ENCODE measurements at regions not wholly inside any gene's neighbourhood (a gene's known extent, or its start where the extent isn't known, plus 50 kb on each side); places are given as distances from the start of the nearest gene placed in this dataset.

- no peak for DNase-seq
Measured at GRCh38 chr15:88378188-88378637, 89.0 kb downstream of the MRPL46 start.

GRCh38 chr15:88377509-88377908 is 89.7 kb downstream of the MRPL46 start:
- no peak for DNase-seq

- no peak for DNase-seq
Measured at GRCh38 chr15:88376574-88377174, 90.5 kb downstream of the MRPL46 start.

GRCh38 chr15:88375234-88375927 is 91.8 kb downstream of the MRPL46 start:
- DNase-seq, result no peak

GRCh38 chr15:88365124-88365523 is 102.1 kb downstream of the MRPL46 start:
- DNase-seq, result no peak

- no peak for DNase-seq
Measured at GRCh38 chr15:88348579-88349230, 92.2 kb upstream of the NTRK3 start.

GRCh38 chr15:88345962-88346361 is 89.4 kb upstream of the NTRK3 start:
- no peak for DNase-seq

- no peak for DNase-seq
Measured at GRCh38 chr15:88344786-88345185, 88.2 kb upstream of the NTRK3 start.

- no peak for DNase-seq
Measured at GRCh38 chr15:88342666-88343065, 86.1 kb upstream of the NTRK3 start.

- DNase-seq, result no peak
Measured at GRCh38 chr15:88341653-88342052, 85.1 kb upstream of the NTRK3 start.

GRCh38 chr15:88341006-88341405 is 84.5 kb upstream of the NTRK3 start:
- DNase-seq, result no peak

GRCh38 chr15:88337993-88338392 is 81.5 kb upstream of the NTRK3 start:
- no peak for DNase-seq

- DNase-seq, result no peak
Measured at GRCh38 chr15:88335074-88335473, 78.5 kb upstream of the NTRK3 start.

GRCh38 chr15:88334436-88334835 is 77.9 kb upstream of the NTRK3 start:
- no peak for DNase-seq

GRCh38 chr15:88331291-88331690 is 74.8 kb upstream of the NTRK3 start:
- DNase-seq, result peak; percentile 72

GRCh38 chr15:88326924-88327323 is 70.4 kb upstream of the NTRK3 start:
- no peak for DNase-seq

GRCh38 chr15:88324741-88325065 is 68.2 kb upstream of the NTRK3 start:
- DNase-seq, result no peak

- no peak for DNase-seq
Measured at GRCh38 chr15:88323976-88324740, 67.6 kb upstream of the NTRK3 start.

GRCh38 chr15:88323468-88323867 is 66.9 kb upstream of the NTRK3 start:
- DNase-seq, result no peak

GRCh38 chr15:88322461-88322860 is 65.9 kb upstream of the NTRK3 start:
- no peak for DNase-seq

- no peak for DNase-seq
Measured at GRCh38 chr15:88321271-88321670, 64.7 kb upstream of the NTRK3 start.

GRCh38 chr15:88316586-88316985 is 60.0 kb upstream of the NTRK3 start:
- DNase-seq, result no peak

GRCh38 chr15:88315221-88315878 is 58.8 kb upstream of the NTRK3 start:
- no peak for DNase-seq
